ENCODE measurements at regions not wholly inside any gene's neighbourhood (a gene's known extent, or its start where the extent isn't known, plus 50 kb on each side); places are given as distances from the start of the nearest gene placed in this dataset.

- H3K27me3 ChIP-seq (ENCODE audit: insufficient read depth, low read length), result no peaks in the 10 kb centered on the region
- H3K36me3 Mint-ChIP-seq (ENCODE audit: low read depth, unreplicated experiment), result no peaks in the 10 kb centered on the region
These were observed 69.8 kb downstream of the RGS12 start for GRCh38 chr4:3362431-3363287.

DNA sequence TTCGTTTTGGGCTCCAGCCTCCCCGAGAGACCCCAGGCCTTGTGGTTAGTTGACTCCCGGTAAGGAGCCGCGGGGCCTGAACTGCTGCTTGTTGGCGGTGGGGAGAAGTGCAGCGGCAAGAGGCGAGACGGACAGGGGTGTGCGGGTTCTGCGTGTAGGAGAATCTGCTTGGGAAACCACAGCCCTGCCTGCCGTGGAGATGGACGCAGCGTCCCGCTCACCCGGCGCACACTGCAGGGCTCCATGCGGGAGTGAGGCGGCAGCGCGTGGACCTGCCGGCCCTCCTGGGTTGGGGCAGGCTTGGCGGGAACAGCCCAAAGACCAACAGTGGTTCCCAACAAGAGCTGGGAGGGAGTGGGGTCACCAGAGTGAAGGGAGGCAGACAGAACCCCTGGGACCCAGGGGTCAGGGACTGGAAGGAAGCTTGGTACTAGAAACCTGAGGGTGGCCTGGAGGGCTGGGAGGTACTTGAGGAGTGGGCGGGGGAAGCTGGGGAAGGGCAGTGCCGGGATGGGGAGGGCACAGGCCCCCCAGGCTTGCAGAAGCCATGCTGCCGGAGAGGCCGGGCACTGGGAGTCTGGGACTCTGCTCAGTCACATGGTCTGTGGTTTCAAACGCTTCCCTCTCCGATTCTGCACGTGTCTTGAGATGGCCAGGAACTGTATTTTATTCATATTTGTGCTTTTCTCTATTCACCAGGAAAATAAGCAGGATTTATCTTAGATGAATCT, 70.8 kb downstream of the RGS12 start:
- TF ChIP-seq CTCF (IDR thresholded peaks at IDR 0.05; ENCODE audit: insufficient read depth, low read depth, low read length), result no peak
- TF ChIP-seq EZH2 (IDR thresholded peaks at IDR 0.05; ENCODE audit: insufficient read depth, low read length), result no peak
- Histone ChIP-seq H3K4me2 (ENCODE audit: low read length) (no peak overlapping the region), H3K9ac (ENCODE audit: low read length) (no peak overlapping the region), H3K79me2 (ENCODE audit: insufficient read depth, low read length) (peaks cover 42% of the 10 kb centered on the region), H3K27ac (ENCODE audit: low read depth, low read length) (no peak overlapping the region), H3K27me3 (ENCODE audit: insufficient read depth, low read length) (no peaks in the 10 kb centered on the region), H3K4me3 (ENCODE audit: insufficient read depth, low read depth, low read length) (no peak overlapping the region), H4K20me1 (ENCODE audit: insufficient read depth, low read length) (peaks cover 73% of the 10 kb centered on the region), H3K9me3 (ENCODE audit: insufficient read depth, low read depth, low read length) (peaks cover 2% of the 10 kb centered on the region), H3K4me1 (ENCODE audit: insufficient read depth, low read length) (peaks cover 2% of the 10 kb centered on the region), H2AFZ (ENCODE audit: low read depth, low read length) (no peak overlapping the region), H3K36me3 (ENCODE audit: insufficient read depth, low read length) (no peaks in the 10 kb centered on the region)
- Mint-ChIP-seq H3K4me3 (ENCODE audit: unreplicated experiment) (no peak overlapping the region), H3K4me1 (ENCODE audit: low read depth, unreplicated experiment) (peaks cover 5% of the 10 kb centered on the region), H3K27me3 (ENCODE audit: low read depth, unreplicated experiment) (peaks cover 3% of the 10 kb centered on the region), H3K36me3 (ENCODE audit: low read depth, unreplicated experiment) (no peaks in the 10 kb centered on the region), H3K9me3 (ENCODE audit: unreplicated experiment) (no peaks in the 10 kb centered on the region), H3K27ac (ENCODE audit: unreplicated experiment) (no peak overlapping the region)
- no peak for DNase-seq (ENCODE audit: low read depth)
- FAIRE-seq, result no peak

More at GRCh38 chr4:3362431-3363287, 69.8 kb downstream of the RGS12 start:
- no peak overlapping the region for H3K4me3 ChIP-seq (ENCODE audit: insufficient read depth, low read depth, low read length)
- H4K20me1 ChIP-seq (ENCODE audit: insufficient read depth, low read length), result peaks cover 64% of the 10 kb centered on the region
- Mint-ChIP-seq H3K27ac (ENCODE audit: unreplicated experiment) (no peak overlapping the region), H3K4me3 (ENCODE audit: unreplicated experiment) (no peak overlapping the region), H3K27me3 (ENCODE audit: low read depth, unreplicated experiment) (peaks cover 3% of the 10 kb centered on the region), H3K4me1 (ENCODE audit: low read depth, unreplicated experiment) (peaks cover 5% of the 10 kb centered on the region), H3K9me3 (ENCODE audit: unreplicated experiment) (no peaks in the 10 kb centered on the region)
- no peak for FAIRE-seq
- peaks cover 34% of the 10 kb centered on the region for H3K79me2 ChIP-seq (ENCODE audit: insufficient read depth, low read length)
- H3K36me3 ChIP-seq (ENCODE audit: insufficient read depth, low read length), result no peaks in the 10 kb centered on the region
- no peak overlapping the region for H3K27ac ChIP-seq (ENCODE audit: low read depth, low read length)
- no peak overlapping the region for H2AFZ ChIP-seq (ENCODE audit: low read depth, low read length)
- H3K9ac ChIP-seq (ENCODE audit: low read length), result no peak overlapping the region
- no peak for DNase-seq (ENCODE audit: low read depth)
- peaks cover 2% of the 10 kb centered on the region for H3K4me1 ChIP-seq (ENCODE audit: insufficient read depth, low read length)
- H3K4me2 ChIP-seq (ENCODE audit: low read length), result no peak overlapping the region
- peaks cover 2% of the 10 kb centered on the region for H3K9me3 ChIP-seq (ENCODE audit: insufficient read depth, low read depth, low read length)
- TF ChIP-seq CTCF (IDR thresholded peaks at IDR 0.05; ENCODE audit: insufficient read depth, low read depth, low read length), result no peak
- no peak for TF ChIP-seq EZH2 (IDR thresholded peaks at IDR 0.05; ENCODE audit: insufficient read depth, low read length)
